ENCODE measurements at regions not wholly inside any gene's neighbourhood (a gene's known extent, or its start where the extent isn't known, plus 50 kb on each side); places are given as distances from the start of the nearest gene placed in this dataset.

GRCh38 chr4:177967328-177967727 lies 525.1 kb upstream of the AGA start:
- H3K27ac ChIP-seq = no peak overlapping the region
- H3K4me3 ChIP-seq = no peak overlapping the region
- intact Hi-C loops (cut with DNase I; ENCODE audit: low total_unique reads) (no loop called here), in situ Hi-C loops (cut with MboI; ENCODE audit: low sequenced_read_pairs in 4 of 4) (no loop called here)
- no peaks in the 10 kb centered on the region for H3K9me3 ChIP-seq
- H3K27me3 ChIP-seq = no peaks in the 10 kb centered on the region
- no peaks in the 10 kb centered on the region for H3K4me1 ChIP-seq
- no peaks in the 10 kb centered on the region for H3K36me3 ChIP-seq
- ATAC-seq = no peak
- TF ChIP-seq POLR2A (IDR thresholded peaks at IDR 0.05) = no peak
- TF ChIP-seq CTCF (IDR thresholded peaks at IDR 0.05 in 4 of 5, conservative IDR thresholded peaks at IDR 0.05 in 1 of 5) = no peak
- no peak for DNase-seq

- no peak overlapping the region for H3K27ac ChIP-seq
- no peak overlapping the region for H3K4me3 ChIP-seq
- ATAC-seq (no peak), DNase-seq (no peak)
- no peak for TF ChIP-seq CTCF (IDR thresholded peaks at IDR 0.05 in 4 of 5, conservative IDR thresholded peaks at IDR 0.05 in 1 of 5)
- TF ChIP-seq POLR2A (IDR thresholded peaks at IDR 0.05) = no peak
- no peaks in the 10 kb centered on the region for H3K36me3 ChIP-seq
- no peaks in the 10 kb centered on the region for H3K4me1 ChIP-seq
- in situ Hi-C loops (cut with MboI; ENCODE audit: low sequenced_read_pairs in 4 of 4) (no loop called here), intact Hi-C loops (cut with DNase I; ENCODE audit: low total_unique reads) (no loop called here)
- H3K27me3 ChIP-seq = no peaks in the 10 kb centered on the region
- H3K9me3 ChIP-seq = no peaks in the 10 kb centered on the region
Measured at GRCh38 chr4:177968817-177969442, 526.7 kb upstream of the AGA start.

GRCh38 chr4:177974461-177974860 lies 532.2 kb upstream of the AGA start:
- DNase-seq = no peak

GRCh38 chr4:177975315-177975987 lies 533.2 kb upstream of the AGA start:
- no peaks in the 10 kb centered on the region for H3K9me3 ChIP-seq
- no peaks in the 10 kb centered on the region for H3K27me3 ChIP-seq
- ATAC-seq (no peak), DNase-seq (no peak)
- intact Hi-C loops (cut with DNase I; ENCODE audit: low total_unique reads) = no loop called here
- TF ChIP-seq POLR2A (IDR thresholded peaks at IDR 0.05) = no peak
- TF ChIP-seq CTCF (IDR thresholded peaks at IDR 0.05 in 4 of 5, conservative IDR thresholded peaks at IDR 0.05 in 1 of 5) = no peak
- H3K4me3 ChIP-seq = no peak overlapping the region
- no peaks in the 10 kb centered on the region for H3K4me1 ChIP-seq
- H3K36me3 ChIP-seq = no peaks in the 10 kb centered on the region
- no peak overlapping the region for H3K27ac ChIP-seq
- in situ Hi-C loops (cut with MboI; ENCODE audit: low sequenced_read_pairs in 4 of 4) = no loop called here

More at GRCh38 chr4:177974461-177974860, 532.2 kb upstream of the AGA start:
- H3K9me3 ChIP-seq = no peaks in the 10 kb centered on the region
- intact Hi-C loops (cut with DNase I; ENCODE audit: low total_unique reads) = no loop called here
- H3K27ac ChIP-seq = no peak overlapping the region
- no peak overlapping the region for H3K4me3 ChIP-seq
- in situ Hi-C loops (cut with MboI; ENCODE audit: low sequenced_read_pairs in 4 of 4) = no loop called here
- H3K36me3 ChIP-seq = no peaks in the 10 kb centered on the region
- no peaks in the 10 kb centered on the region for H3K27me3 ChIP-seq
- H3K4me1 ChIP-seq = no peaks in the 10 kb centered on the region
- TF ChIP-seq CTCF (IDR thresholded peaks at IDR 0.05 in 4 of 5, conservative IDR thresholded peaks at IDR 0.05 in 1 of 5) = no peak
- no peak for TF ChIP-seq POLR2A (IDR thresholded peaks at IDR 0.05)
- ATAC-seq = no peak

All from gastrocnemius medialis (tissue), 4 donors.